Putamen (tissue), 1 donor: ENCODE measurements at regions not wholly inside any gene's neighbourhood (a gene's known extent, or its start where the extent isn't known, plus 50 kb on each side); places are given as distances from the start of the nearest gene placed in this dataset.
"Not testable (repeated sequence)": the region's sequence is repeated elsewhere in the genome, so short reads cannot be mapped to it uniquely, and the experiment has no call there.

ENCODE experiments used
- DNase-seq: peaks from one replicate; pipeline ENCODE4 v3.0.0-alpha.2; 2016; ENCODE audit warnings: low spot score

GRCh38 chr3:95167748-95168147 lies 1104.9 kb downstream of the NSUN3 start:
- DNase-seq = no peak

- DNase-seq = no peak
These were observed 1105.7 kb downstream of the NSUN3 start for GRCh38 chr3:95168526-95168925.

DNA sequence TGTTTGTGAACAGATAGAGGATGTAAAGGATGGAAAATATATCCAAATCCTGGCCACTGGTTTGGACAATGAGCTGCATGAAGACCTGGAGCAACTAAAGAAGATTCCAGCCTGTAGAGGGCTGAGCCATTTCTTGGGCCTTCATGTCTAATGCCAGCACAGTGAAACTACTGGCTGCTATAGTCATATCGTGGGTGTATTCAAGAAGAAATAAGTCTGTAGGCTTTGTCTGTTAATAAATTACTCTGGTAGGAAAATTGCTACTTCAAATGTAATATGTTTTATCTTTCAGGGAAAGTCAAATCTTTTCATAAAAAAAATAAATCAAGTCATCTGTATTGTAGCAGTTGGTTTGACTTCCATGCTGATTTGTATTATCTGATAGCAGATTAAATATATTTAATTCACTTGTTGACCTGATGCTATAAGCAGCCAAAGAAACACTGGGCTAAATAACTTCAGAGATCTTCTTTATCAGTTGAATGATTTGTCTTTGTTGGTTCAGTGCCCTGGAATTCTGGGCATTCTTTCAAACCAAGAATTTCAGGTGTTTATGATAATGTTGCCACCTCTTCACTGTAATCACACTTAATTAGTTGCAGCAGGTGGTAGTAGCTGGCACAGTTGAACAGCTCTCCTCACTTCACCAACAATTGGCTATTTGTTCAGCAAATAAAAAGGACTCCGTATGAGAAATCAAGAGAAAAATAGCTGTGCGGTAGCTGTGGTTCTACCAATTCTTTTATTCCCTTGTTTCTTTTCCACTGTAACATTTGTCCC lies 1109.5 kb downstream of the NSUN3 start:
- DNase-seq = no peak

- DNase-seq = no peak
These were observed 1114.2 kb downstream of the NSUN3 start for GRCh38 chr3:95177096-95177495.

DNA sequence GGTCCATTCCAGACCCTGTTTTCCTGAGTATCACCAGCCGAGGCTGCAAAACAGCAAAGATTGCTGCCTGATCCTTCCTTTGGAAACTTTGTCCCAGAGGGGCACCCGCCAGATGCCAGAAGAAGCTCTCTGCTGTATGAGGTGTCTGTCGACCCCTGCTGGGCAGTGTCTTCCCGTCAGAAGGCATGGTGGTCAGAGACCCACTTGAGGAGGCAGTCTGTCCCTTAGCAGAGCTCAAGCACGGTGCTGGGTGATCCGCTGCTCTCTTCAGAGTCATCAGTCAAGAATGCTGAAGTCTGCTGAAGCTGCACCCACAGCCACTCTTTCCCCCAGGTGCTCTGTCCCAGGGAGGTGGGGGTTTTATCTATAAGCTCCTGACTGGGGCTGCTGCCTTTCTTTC lies 1121.2 kb downstream of the NSUN3 start:
- no peak for DNase-seq

- DNase-seq = no peak
These were observed 1126.5 kb downstream of the NSUN3 start for GRCh38 chr3:95189348-95189747.

- DNase-seq = no peak
These were observed 1134.8 kb downstream of the NSUN3 start for GRCh38 chr3:95197661-95198060.

DNA sequence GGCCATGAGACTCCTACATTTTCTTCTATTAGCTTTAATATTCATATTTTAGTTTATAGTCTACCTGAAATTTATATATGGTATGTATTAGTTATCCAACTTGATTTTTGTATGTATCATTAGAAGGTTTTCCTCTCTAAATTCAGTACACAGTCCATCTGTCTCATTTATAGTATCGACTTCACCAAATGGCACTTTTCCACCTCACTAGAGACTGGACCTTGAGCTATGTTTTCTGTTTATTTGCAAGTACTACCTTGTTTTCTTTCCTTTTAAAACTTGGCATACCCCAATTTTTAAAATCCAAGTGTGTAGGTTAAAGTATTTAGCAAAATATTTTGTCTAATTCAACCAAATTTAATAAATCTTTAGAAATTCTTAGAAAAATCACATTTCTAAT lies 1137.5 kb downstream of the NSUN3 start:
- no peak for DNase-seq

GRCh38 chr3:95210878-95211277 lies 1148.0 kb downstream of the NSUN3 start:
- no peak for DNase-seq

DNA sequence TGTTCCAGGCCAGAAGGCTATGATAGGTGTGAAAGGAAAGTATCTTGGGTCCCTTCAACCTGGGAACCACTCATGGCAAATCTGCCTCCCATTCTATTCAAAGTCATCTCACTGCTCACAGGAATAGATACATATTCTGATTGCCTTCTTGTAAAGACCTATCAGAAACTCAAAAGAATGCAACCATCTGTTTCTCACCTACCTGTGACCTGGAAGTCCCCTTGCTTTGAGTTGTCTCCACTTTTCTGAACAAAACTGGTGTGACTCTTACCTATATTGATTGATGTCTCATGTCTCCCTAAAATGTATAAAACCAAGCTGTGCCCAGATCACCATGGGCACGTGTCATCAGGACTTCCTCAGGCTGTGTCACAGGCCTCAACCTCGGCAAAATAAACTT lies 1149.3 kb downstream of the NSUN3 start:
- DNase-seq = no peak

DNA sequence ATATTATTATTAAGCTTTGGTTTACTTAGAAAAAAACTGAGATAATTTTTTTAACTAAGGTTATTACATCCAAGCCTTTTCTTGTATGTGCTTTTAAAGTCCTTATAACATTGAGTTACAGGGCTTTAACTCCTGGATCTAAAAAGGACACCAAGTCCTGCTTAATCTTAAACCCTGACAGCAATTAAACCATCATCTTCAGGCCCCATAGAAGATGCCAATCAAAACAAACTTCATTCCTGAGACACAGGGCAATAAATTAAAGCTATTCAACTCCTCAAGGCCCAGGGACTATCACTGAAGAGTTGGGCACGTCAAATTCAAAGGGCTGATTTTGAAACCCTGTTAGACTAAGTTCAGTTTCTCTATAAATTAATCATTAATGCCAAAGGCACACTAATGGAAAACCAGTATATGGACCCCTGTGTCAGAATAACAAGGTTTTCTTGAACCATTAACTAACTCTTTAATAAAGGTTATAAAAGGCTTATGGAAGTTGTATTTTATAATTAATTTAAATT lies 1152.6 kb downstream of the NSUN3 start:
- DNase-seq = no peak

DNA sequence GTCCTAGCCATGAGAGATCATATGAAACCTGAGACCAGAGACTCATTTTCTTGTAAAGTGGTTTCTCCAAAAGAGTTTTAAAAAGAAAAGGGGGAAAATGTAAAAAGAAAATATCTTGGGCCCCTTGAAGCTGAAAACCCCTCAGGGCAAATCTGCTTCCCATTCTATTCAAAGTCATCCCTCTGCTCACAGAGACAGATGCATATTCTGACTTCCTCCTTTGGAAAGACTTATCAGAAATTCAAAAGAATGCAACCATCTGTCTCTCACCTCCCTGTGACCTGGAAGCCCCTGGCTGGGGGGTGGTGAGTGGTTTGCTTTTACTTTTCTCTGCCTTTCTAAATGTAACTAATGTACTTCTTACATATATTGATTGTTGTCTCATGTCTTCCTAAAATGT lies 1154.8 kb downstream of the NSUN3 start:
- no peak for DNase-seq

GRCh38 chr3:95218484-95218883 lies 1155.6 kb downstream of the NSUN3 start:
- no peak for DNase-seq

DNA sequence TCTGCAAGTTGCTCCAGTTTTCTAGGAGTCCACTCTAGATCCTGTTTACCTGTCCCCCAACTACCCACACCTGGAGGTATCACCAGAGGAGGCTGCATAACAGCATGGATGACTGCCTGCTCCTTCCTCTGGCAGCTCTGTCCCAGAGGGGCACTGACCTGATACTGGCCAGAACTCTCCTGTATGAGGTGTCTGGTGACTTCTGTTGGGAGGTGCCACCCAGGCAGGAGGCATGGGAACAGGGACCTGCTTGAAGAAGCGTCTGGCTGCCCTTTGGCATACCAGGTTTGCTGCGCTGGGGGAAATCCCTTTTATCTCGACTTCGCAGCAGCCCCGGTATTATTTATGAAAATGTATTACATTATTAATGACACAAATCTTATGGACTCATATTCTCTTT lies 1163.6 kb downstream of the NSUN3 start:
- no peak for DNase-seq

- no peak for DNase-seq
These were observed 1164.2 kb downstream of the NSUN3 start for GRCh38 chr3:95227092-95227491.

- DNase-seq = no peak
These were observed 1165.6 kb downstream of the NSUN3 start for GRCh38 chr3:95228416-95228815.

GRCh38 chr3:95235916-95236315 lies 1173.1 kb downstream of the NSUN3 start:
- peak; percentile 51 for DNase-seq

- DNase-seq = no peak
These were observed 1174.9 kb downstream of the NSUN3 start for GRCh38 chr3:95237783-95238182.

GRCh38 chr3:95240395-95240794 lies 1177.5 kb downstream of the NSUN3 start:
- DNase-seq = no peak

- DNase-seq = not testable (repeated sequence)
These were observed 1178.4 kb downstream of the NSUN3 start for GRCh38 chr3:95241256-95241655.

GRCh38 chr3:95246413-95246812 lies 1183.6 kb downstream of the NSUN3 start:
- DNase-seq = no peak

GRCh38 chr3:95254061-95254460 lies 1191.2 kb downstream of the NSUN3 start:
- DNase-seq = no peak

GRCh38 chr3:95254758-95255157 lies 1191.9 kb downstream of the NSUN3 start:
- no peak for DNase-seq

DNA sequence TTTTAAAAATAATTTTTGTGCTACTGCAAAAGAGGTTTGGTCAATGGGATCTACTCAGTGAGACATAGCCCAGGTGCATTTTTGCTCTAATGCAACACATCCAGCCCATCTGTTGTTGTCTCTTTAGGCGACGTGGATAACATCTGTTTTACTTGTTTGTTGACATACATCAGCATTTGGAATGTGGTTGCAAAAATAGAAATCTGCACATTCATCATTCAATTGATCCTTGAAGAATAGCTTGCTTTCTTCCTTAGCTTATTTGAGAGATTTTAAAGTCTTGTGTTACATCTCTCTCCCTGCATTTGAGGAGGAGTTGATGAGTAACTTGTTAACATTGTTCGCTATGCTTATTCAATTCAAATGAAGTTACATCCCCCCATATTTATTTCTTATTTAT lies 1202.3 kb downstream of the NSUN3 start:
- DNase-seq = no peak
